NCI-H146 treated with DMSO at 0.1 percent for 48 hours (cell line): ENCODE measurements at regions not wholly inside any gene's neighbourhood (a gene's known extent, or its start where the extent isn't known, plus 50 kb on each side); places are given as distances from the start of the nearest gene placed in this dataset.
"Not testable (repeated sequence)": the region's sequence is repeated elsewhere in the genome, so short reads cannot be mapped to it uniquely, and the experiment has no call there.

Experiments
- DNase-seq: peaks from one replicate; lab custom pipeline; 2025; ENCODE audit not compliant: unreplicated experiment; lab: John Stamatoyannopoulos, UW

GRCh38 chr21:31417214-31417613 lies 73.2 kb upstream of the TIAM1 start:
- DNase-seq = not testable (repeated sequence)

- DNase-seq = no peak
These were observed 72.4 kb upstream of the TIAM1 start for GRCh38 chr21:31416465-31416864.

GRCh38 chr21:31414263-31415000 lies 70.4 kb upstream of the TIAM1 start:
- DNase-seq = no peak

- DNase-seq = no peak
These were observed 69.6 kb upstream of the TIAM1 start for GRCh38 chr21:31413698-31414097.

DNA sequence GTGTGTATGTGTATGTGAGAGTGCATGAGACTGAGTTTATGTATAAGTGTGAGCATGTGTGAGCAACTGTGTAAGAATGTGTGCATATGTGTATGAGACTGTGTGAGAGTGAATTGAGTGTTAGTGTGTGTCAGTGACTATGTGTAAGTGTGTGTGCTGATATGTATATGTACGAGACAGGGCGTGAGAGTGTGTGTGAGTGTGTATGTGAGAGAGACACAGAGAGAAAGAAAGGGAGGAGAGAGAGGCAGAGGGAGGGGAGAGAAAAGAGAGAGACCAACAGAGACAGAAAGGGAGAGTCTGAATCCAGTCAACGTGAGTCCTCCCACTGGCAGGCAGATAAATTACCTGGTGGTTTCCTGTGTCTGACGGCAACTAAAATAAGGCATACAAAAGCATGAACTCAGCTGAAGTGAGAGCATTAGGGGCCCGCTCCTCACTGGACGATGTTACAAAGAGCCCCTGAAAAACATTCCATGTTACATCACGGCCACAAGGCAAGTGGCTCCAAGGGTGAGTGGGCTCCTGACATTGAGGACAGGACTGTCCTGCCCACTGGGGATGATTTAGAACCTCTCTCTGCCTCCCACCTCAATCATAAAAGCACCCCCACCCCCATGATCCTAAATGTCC lies 66.6 kb upstream of the TIAM1 start:
- DNase-seq = no peak

GRCh38 chr21:31409831-31410487 lies 65.9 kb upstream of the TIAM1 start:
- no peak for DNase-seq

DNA sequence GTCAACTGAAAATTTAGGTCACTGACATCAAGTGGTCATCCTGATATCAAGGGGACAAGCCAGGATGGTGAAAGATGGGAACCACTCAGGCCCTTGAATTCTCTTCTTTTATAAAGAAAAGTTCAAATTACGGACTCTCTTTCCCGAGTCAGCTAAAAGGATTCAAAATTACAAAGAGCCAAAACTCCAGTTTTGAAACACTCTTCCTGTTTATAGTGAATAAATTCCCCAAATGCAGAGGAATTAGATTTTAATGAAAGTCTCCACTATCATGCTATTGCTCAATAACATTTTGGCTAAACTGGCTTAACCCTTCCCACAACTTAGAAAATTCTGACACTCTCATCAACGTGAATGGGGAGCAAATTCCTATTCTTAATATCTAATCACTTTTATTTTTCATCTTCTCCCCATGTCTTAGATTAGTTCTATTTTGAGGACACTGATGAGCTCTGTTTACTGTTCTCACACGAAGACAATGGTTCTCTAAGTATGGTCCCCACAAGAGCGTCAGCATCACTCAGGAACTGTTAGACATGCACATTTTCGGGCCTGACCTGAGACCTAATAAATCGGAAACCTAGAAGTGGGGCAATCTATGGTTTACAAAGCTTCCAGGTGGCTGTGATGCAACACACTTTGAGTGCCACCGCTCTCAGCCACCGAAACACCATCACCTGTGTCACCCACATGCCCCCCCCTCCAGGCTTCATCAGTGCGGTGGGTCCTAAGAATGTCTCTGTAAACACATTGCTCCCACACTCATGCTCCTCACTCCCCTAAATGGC lies 64.4 kb upstream of the TIAM1 start:
- no peak for DNase-seq

GRCh38 chr21:31406510-31406909 lies 62.4 kb upstream of the TIAM1 start:
- no peak for DNase-seq

DNA sequence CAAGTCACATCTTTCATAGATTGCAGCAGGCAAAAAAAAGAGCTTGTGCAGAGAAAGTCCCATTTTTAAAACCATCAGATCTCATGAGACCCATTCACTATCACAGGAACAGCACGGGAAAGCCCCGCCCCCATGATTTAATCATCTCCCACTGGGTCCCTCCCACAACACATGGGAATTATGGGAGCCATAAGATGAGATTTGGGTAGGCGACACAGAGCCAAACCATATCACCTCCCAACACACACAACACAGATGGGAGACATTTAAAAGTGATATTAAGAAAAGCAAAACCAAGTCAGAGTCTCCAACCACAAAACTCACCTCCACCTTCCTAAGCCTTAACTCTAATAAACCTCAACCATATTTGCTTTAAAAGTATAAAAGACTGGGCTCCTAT lies 61.5 kb upstream of the TIAM1 start:
- no peak for DNase-seq

GRCh38 chr21:31403596-31404333 lies 59.7 kb upstream of the TIAM1 start:
- DNase-seq = peak; percentile 28

GRCh38 chr21:31399591-31399990 lies 55.5 kb upstream of the TIAM1 start:
- DNase-seq = no peak

- DNase-seq = peak; percentile 5
These were observed 54.5 kb upstream of the TIAM1 start for GRCh38 chr21:31398574-31398973.

DNA sequence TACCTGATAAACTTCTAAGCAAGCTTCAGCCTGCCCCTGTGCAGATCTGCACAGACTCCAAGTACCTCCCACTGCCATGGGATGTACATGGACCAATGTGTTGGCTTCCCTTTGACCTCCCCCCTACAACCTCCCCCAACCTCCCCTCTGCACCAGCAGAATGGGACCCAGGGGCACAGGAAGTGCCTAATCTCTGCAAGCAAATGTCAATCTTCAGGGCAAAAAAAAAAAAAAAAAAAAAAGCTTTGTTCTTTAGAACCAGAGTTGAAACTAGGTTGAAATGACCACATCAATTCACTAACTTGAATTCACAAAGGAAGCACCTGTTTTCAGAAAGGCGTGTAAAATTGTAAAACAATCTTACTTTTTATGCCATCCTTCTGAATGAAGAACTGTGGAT lies 53.9 kb upstream of the TIAM1 start:
- DNase-seq = no peak

DNA sequence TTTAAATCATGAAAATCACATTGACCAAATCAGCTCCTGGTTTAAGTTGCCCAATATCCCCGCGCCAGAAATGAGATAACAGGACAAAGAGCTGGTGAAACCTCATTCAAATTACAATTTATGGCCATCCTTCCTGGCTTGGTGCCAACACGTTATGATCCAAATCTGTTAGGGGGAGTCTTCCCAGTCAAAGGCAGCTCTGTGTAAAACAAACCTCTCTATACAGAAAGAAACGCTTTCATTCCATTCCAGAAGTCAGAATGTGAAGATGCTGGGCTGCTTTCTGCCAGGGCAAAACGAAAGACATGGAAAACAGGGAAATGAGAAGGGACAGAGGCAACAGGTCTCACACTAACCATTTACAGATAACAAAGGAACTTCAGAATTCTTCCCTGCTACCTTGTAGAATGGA lies 53.5 kb upstream of the TIAM1 start:
- DNase-seq = peak; percentile 14

DNA sequence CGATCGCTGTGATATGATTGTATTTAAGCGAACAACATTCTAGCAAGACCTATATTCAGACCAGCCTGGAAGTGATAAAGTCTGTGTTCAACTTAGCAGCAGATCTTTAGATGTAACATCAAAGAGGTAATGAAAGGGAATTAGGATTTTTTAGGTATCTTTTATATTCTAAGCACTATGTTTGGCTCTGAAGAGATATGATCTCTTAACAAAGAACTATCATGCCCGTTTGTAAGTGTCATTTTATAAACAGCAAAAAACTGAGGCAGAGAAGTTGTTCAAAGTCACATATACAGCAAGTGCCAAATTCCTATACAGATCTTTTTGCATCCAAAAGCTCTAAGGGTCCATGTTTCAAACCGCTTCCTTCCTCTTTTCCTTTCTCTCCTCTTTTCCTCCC lies 53.0 kb upstream of the TIAM1 start:
- no peak for DNase-seq

DNA sequence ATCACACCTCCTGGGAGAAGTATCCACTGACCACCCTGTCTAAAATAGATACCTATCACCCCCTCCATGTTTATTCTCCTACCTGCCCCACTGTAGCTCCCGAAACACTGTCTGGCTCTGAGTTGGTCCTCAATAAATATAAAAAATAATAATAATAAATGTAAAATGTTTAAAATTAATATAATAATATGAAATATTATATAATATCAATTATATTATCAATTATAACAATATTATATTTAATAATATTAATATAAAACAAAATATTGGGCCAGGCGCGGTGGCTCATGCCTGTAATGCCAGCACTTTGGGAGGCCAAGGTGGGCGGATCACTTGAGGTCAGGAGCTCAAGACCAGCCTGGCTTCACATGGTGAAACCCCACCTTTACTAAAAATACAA lies 52.3 kb upstream of the TIAM1 start:
- DNase-seq = no peak

- DNase-seq = no peak
These were observed 51.7 kb upstream of the TIAM1 start for GRCh38 chr21:31395791-31396190.

DNA sequence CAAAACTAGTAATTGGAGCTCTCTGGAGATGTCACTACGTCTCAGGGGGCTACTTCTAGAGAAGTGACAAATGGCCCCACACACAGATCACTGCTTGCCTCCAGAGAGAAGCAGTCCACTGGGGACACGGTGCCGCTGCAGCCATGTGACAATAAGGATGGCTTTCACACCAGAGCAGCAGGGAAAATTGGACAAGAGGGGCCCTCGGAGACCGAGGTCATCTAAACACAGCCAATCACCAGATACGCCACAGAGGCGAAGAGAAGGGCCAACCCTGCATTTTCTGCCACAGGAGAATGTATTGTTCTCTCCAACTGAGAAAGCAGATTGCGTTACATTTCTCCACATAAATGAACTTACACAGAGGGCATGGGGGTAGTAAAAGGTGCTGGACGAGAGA lies 51.2 kb upstream of the TIAM1 start:
- no peak for DNase-seq

DNA sequence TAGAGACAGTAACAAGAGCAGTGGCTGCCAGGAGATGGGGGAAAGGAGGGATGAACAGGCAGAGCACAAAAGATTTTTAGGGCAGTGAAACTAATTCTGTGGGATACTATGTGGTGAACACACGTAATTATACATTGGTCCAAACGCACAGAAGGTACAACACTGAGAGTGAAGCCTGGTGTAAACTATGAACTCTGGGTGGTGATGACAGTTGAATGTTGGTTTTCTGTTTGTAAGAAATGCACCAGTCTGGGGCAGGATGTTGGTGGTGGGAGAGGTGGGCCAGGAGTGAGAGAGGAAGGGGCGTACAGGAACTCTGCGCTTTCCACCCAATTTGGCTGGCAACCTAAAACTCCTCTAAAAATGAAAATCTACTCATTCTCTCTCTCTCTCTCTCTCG lies 50.2 kb upstream of the TIAM1 start:
- DNase-seq = no peak
